ENCODE measurements at regions not wholly inside any gene's neighbourhood (a gene's known extent, or its start where the extent isn't known, plus 50 kb on each side); places are given as distances from the start of the nearest gene placed in this dataset.

- Histone ChIP-seq H3K27me3 (no peaks in the 10 kb centered on the region), H3K4me1 (no peaks in the 10 kb centered on the region), H3K27ac (no peak overlapping the region), H3K36me3 (no peaks in the 10 kb centered on the region), H3K9me3 (no peaks in the 10 kb centered on the region), H3K4me3 (no peak overlapping the region)
- intact Hi-C loops (cut with DNase I) = no loop called here
- TF ChIP-seq EP300 (IDR thresholded peaks at IDR 0.05) (no peak), POLR2AphosphoS5 (IDR thresholded peaks at IDR 0.05) (no peak), POLR2A (IDR thresholded peaks at IDR 0.05) (no peak)
- TF ChIP-seq, protein P1, sequence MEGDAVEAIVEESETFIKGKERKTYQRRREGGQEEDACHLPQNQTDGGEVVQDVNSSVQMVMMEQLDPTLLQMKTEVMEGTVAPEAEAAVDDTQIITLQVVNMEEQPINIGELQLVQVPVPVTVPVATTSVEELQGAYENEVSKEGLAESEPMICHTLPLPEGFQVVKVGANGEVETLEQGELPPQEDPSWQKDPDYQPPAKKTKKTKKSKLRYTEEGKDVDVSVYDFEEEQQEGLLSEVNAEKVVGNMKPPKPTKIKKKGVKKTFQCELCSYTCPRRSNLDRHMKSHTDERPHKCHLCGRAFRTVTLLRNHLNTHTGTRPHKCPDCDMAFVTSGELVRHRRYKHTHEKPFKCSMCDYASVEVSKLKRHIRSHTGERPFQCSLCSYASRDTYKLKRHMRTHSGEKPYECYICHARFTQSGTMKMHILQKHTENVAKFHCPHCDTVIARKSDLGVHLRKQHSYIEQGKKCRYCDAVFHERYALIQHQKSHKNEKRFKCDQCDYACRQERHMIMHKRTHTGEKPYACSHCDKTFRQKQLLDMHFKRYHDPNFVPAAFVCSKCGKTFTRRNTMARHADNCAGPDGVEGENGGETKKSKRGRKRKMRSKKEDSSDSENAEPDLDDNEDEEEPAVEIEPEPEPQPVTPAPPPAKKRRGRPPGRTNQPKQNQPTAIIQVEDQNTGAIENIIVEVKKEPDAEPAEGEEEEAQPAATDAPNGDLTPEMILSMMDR (IDR thresholded peaks at IDR 0.05) = no peak
- DNase-seq = no peak
- 82 to 85% methylated on average over 7 of the region's 7 CpGs for WGBS, 2 donors
Observed at GRCh38 chr12:61848893-61849292, 411.3 kb upstream of the USP15 start.

DNA sequence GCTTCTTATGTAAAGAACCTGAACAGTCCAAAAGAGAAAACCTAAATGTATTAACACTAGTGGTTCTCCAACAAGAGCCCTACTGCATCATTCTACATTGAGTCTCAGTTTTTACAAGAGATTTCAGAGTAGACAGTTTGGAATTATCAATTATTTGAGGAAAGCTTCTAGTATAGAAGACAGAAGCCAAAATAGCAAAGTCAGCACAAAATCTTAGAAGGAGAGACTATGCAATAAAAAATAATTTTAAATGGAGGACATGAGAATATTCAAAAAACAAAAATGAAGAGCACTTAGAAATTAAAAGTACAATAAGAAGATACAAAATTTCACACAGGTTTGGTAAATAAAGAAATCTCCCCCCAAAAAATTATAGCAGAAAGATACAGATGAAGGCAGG is 406.3 kb upstream of the USP15 start:
- intact Hi-C loops (cut with DNase I) = no loop called here
- no peaks in the 10 kb centered on the region for H3K4me1 ChIP-seq
- H3K27me3 ChIP-seq = no peaks in the 10 kb centered on the region
- TF ChIP-seq, protein P1 (IDR thresholded peaks at IDR 0.05) = no peak
- TF ChIP-seq POLR2AphosphoS5 (IDR thresholded peaks at IDR 0.05) (no peak), EP300 (IDR thresholded peaks at IDR 0.05) (no peak), POLR2A (IDR thresholded peaks at IDR 0.05) (no peak)
- no peak overlapping the region for H3K27ac ChIP-seq
- no peak overlapping the region for H3K4me3 ChIP-seq
- no peak for DNase-seq
- peaks cover 0 to 1% (median 0%) of the 10 kb centered on the region in 4 donors for H3K9me3 ChIP-seq
- H3K36me3 ChIP-seq = no peaks in the 10 kb centered on the region

DNA sequence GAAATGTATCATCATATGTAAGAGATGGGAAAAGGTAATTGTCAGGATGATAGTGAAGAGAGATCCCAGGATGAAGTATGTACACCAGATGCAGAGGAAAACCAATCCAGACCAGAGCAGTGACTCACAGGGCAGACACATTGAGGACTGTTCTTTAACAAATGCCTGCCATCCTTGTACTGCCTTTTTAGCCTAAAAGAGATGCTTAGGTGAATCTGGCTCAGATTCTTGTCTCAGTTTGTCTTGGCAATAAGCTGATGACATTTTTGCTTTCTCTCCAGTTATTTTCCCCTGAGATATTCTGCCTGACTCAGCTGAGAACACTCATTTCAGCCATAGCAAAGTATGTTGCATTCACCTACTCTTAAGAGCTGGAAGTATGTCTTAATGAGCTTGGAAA is 405.3 kb upstream of the USP15 start:
- no peak for DNase-seq
- H3K4me3 ChIP-seq = no peak overlapping the region
- H3K36me3 ChIP-seq = no peaks in the 10 kb centered on the region
- intact Hi-C loops (cut with DNase I) = no loop called here
- H3K27ac ChIP-seq = no peak overlapping the region
- no peaks in the 10 kb centered on the region for H3K4me1 ChIP-seq
- peaks cover 0 to 1% (median 0%) of the 10 kb centered on the region in 4 donors for H3K9me3 ChIP-seq
- TF ChIP-seq EP300 (IDR thresholded peaks at IDR 0.05) = no peak
- TF ChIP-seq, protein P1 (IDR thresholded peaks at IDR 0.05) = no peak
- no peak for TF ChIP-seq POLR2A (IDR thresholded peaks at IDR 0.05)
- TF ChIP-seq POLR2AphosphoS5 (IDR thresholded peaks at IDR 0.05) = no peak
- H3K27me3 ChIP-seq = no peaks in the 10 kb centered on the region

DNA sequence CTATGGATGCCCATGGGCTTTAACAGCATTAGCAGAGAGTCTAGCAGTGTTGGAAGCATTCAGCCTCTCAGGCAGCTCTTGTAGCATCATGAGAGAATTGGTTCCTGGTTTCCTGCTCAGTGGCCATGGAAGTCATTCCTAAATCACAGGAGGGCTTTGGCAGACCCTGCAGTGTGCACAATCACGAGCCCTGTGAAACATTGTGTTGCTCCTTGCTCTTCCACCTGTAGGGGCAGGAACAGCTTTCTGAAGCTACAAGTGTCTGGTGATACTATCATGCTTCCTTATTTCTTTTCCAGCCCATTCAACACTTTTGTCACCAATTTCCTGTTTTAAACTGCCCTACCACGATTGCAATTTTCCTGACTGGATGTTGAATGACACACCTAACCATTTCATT is 402.2 kb upstream of the USP15 start:
- 43 to 57% methylated on average over 2 of the region's 2 CpGs for WGBS, 2 donors
- Histone ChIP-seq H3K36me3 (no peaks in the 10 kb centered on the region), H3K27ac (no peak overlapping the region), H3K4me1 (no peaks in the 10 kb centered on the region), H3K27me3 (no peaks in the 10 kb centered on the region), H3K9me3 (peaks cover 0 to 1% (median 0%) of the 10 kb centered on the region in 4 donors), H3K4me3 (no peak overlapping the region)
- DNase-seq = no peak
- intact Hi-C loops (cut with DNase I) = no loop called here
- TF ChIP-seq POLR2A (IDR thresholded peaks at IDR 0.05) (no peak), EP300 (IDR thresholded peaks at IDR 0.05) (no peak)

DNA sequence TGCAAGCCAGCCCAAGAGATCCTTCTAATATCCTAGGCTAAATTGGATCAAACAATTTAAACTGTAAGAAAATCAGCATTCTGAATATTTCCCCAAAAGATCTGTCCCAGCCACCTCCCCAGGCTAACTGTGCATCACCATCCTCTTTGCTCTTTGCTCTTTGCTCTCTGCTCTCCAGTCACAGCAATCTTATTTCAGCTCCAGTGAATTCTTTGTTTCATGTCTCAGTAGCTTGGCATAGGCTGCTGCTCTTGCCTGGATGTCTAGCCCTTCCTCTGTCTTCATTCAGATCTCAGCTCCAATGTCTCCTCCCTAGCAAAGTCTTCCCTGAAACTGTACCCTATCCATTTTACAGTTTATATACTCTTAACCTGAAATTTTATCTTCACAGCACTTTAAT is 399.8 kb upstream of the USP15 start:
- H3K4me1 ChIP-seq = no peaks in the 10 kb centered on the region
- no peaks in the 10 kb centered on the region for H3K27me3 ChIP-seq
- no peak for DNase-seq
- H3K4me3 ChIP-seq = no peak overlapping the region
- H3K27ac ChIP-seq = no peak overlapping the region
- no peaks in the 10 kb centered on the region for H3K36me3 ChIP-seq
- TF ChIP-seq, protein P1 (IDR thresholded peaks at IDR 0.05) = no peak
- TF ChIP-seq POLR2AphosphoS5 (IDR thresholded peaks at IDR 0.05) (no peak), POLR2A (IDR thresholded peaks at IDR 0.05) (no peak), EP300 (IDR thresholded peaks at IDR 0.05) (no peak)
- no peaks in the 10 kb centered on the region for H3K9me3 ChIP-seq
- intact Hi-C loops (cut with DNase I) = no loop called here

Measured in sigmoid colon (tissue), 6 donors.